ENCODE measurements at regions not wholly inside any gene's neighbourhood (a gene's known extent, or its start where the extent isn't known, plus 50 kb on each side); places are given as distances from the start of the nearest gene placed in this dataset.

DNA sequence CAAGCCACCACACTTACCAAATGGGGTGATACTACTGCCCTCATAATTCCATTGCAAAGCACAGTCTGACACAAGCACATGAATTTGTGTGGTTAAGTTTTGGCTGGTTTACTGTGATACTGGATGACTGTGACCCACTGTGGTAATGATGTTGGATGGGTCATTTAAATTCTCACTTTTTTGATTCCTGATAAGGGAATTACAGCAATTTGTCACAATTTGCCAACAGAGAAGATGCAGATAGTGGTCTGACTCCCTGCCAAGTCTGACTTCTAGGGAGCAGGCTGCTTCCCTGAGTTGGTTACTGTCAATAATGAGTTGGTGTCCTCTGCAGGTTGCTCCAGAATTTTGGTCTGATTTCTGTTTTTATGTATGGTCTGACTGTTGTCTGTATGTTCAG, 731.9 kb downstream of the MTRR start:
- no peak overlapping the region for H3K4me3 ChIP-seq (ENCODE audit: control insufficient read depth, low read depth, low read length)
- TF ChIP-seq, protein P1, sequence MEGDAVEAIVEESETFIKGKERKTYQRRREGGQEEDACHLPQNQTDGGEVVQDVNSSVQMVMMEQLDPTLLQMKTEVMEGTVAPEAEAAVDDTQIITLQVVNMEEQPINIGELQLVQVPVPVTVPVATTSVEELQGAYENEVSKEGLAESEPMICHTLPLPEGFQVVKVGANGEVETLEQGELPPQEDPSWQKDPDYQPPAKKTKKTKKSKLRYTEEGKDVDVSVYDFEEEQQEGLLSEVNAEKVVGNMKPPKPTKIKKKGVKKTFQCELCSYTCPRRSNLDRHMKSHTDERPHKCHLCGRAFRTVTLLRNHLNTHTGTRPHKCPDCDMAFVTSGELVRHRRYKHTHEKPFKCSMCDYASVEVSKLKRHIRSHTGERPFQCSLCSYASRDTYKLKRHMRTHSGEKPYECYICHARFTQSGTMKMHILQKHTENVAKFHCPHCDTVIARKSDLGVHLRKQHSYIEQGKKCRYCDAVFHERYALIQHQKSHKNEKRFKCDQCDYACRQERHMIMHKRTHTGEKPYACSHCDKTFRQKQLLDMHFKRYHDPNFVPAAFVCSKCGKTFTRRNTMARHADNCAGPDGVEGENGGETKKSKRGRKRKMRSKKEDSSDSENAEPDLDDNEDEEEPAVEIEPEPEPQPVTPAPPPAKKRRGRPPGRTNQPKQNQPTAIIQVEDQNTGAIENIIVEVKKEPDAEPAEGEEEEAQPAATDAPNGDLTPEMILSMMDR (IDR thresholded peaks at IDR 0.05; ENCODE audit: control insufficient read depth, insufficient read depth, low read depth, low read length, missing control alignments), result no peak
- DNase-seq (ENCODE audit: low read depth), result no peak

DNA sequence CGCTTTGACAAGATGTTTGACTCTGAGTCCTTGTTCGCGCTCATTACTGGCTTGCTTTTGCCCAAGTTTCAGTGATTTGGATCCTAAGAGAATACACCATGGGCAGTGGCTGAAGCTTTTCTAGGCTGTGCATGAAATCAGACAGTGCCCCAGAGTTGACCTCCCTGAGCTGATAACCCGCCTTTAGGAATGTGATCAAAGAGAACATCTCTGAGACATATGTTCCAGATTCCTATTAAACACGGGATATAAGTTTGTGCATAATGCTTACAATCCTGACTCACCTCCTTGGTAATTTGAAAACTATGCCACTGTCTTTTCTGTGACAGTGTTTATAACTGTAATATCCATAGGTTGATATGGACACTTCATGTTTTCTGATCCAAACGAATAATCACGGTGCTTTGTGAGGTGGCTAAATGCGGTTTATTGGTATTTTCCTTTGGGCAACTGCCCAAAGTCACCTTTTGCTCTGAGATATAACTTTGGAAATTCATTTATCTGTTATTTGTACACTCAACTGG, 732.9 kb downstream of the MTRR start:
- TF ChIP-seq, protein P1 (IDR thresholded peaks at IDR 0.05; ENCODE audit: control insufficient read depth, insufficient read depth, low read depth, low read length, missing control alignments), result no peak
- DNase-seq (ENCODE audit: low read depth), result no peak

DNA sequence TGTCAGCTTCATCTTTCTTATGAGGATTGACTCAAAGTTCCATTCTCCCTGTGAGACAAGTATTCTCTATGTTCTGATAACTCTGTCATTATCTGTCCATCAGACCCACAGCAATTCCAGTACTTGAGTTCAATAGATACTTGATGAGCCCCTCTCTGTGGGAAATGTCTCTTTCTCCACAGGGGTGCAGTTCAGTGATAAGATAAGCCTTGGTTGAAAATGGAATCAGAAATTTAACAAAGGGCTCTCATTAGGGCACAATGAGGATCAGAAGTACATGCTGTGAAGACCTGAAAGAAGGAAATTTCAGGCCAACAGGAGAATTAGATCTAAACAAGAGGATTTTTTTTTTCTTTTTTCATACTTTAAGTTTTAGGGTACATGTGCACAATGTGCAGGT, 737.3 kb downstream of the MTRR start:
- DNase-seq (ENCODE audit: low read depth), result no peak
- no peak overlapping the region for H3K4me3 ChIP-seq (ENCODE audit: control insufficient read depth, low read depth, low read length)
- TF ChIP-seq, protein P1 (IDR thresholded peaks at IDR 0.05; ENCODE audit: control insufficient read depth, insufficient read depth, low read depth, low read length, missing control alignments), result no peak

More for the DNA sequence above, 732.9 kb downstream of the MTRR start:
- H3K4me3 ChIP-seq (ENCODE audit: control insufficient read depth, low read depth, low read length), result no peak overlapping the region

DNA sequence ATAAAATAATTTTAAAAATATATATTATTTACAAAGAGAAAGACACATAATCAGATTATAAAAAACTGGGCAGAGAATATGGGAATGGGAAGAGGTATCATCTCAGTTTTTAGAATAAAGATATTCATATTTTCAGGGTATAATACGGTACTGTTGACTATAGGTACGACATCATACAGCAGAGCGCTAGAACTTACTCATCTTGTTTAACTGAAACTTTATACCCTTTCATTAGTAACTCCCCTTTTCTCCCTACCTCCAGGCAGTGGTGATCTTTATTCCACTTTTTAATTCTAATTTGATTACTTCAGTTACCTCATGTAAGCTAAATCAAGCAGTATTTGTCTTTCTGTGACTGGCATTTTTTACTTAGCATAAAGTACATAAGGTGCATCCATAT, 742.1 kb downstream of the MTRR start:
- DNase-seq (ENCODE audit: low read depth), result no peak
- TF ChIP-seq, protein P1 (IDR thresholded peaks at IDR 0.05; ENCODE audit: control insufficient read depth, insufficient read depth, low read depth, low read length, missing control alignments), result no peak

DNA sequence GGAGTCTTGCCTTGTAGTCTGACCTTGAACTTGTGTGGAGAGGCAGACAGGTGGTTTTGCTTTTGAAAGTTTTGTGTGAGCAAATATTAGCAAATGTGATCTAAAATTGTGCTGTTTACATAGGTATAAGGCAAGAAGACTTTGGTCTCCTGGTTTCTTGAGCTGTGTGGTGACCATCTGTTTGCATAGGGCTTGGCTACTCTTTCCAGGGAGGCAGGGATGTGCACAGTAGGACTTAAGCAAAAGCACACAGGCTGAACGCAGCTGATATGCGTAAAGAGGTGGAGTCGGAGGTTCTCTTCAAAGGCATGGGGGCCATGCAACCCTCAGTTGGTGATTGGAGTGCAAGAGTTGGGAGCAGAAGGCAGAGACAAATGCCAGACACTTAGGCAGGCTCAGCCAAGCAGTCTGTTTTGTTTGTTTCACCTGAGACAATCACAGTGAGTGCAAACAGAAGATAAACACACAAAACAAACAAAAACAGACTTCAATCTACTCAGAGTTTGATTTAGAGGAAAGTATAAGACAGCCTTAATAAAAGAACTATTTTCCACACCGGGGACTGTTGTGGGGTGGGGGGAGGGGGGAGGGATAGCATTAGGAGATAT, 744.2 kb downstream of the MTRR start:
- no peak overlapping the region for H3K4me3 ChIP-seq (ENCODE audit: control insufficient read depth, low read depth, low read length)
- no peak for DNase-seq (ENCODE audit: low read depth)
- TF ChIP-seq, protein P1 (IDR thresholded peaks at IDR 0.05; ENCODE audit: control insufficient read depth, insufficient read depth, low read depth, low read length, missing control alignments), result no peak

More for the DNA sequence above, 742.1 kb downstream of the MTRR start:
- H3K4me3 ChIP-seq (ENCODE audit: control insufficient read depth, low read depth, low read length), result no peak overlapping the region

DNA sequence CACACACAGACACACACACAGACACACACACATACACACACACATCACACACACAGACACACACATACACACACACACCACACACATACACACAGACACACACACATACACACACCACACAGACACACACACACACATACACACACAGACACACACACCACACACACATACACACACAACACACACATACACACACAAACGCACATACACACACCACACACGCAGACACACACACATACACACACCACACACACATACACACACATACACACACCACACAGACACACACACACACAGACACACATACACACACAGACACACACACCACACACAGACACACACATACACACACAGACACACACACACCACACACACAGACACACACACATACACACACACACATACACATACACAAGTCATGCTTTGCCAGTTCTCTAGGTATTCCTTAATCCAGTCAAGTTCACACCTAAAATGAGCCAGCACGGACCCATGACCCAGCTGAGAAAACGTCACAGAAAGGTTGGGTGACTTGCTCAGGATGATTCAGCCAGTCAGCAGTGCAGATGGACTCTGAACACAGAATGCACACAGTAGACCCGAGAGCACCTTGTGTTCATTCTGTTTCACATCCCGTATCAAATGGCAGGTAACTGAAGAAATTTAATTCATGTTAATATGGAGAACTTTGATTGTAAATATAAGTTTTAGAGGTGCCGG, 746.4 kb downstream of the MTRR start:
- TF ChIP-seq, protein P1 (IDR thresholded peaks at IDR 0.05; ENCODE audit: control insufficient read depth, insufficient read depth, low read depth, low read length, missing control alignments), result no peak
- no peak overlapping the region for H3K4me3 ChIP-seq (ENCODE audit: control insufficient read depth, low read depth, low read length)
- no peak for DNase-seq (ENCODE audit: low read depth)
